ENCODE measurements at regions not wholly inside any gene's neighbourhood (a gene's known extent, or its start where the extent isn't known, plus 50 kb on each side); places are given as distances from the start of the nearest gene placed in this dataset.

DNA sequence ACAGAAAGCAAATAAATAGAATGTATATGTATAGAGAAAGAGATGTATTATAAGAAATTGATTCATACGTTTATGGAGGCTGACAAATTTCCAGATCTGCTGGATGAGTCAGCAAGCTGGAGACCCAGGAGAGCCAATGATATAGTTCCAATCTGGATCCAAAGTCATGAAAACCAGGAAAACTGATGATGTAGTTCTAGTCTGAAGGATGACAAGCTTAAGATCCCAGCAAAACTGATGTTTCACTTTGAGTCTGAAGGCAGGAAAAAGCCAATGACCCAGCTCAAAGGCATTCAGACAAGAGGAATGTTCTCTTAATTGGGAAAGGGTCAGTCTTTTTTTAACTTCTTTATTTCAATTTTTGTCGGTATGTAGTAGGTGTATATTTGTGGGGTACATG lies 102.6 kb downstream of the LHFPL1 start:
- H3K4me3 ChIP-seq (ENCODE audit: low read depth, low read length) = no peak overlapping the region
- TF ChIP-seq, protein P1, sequence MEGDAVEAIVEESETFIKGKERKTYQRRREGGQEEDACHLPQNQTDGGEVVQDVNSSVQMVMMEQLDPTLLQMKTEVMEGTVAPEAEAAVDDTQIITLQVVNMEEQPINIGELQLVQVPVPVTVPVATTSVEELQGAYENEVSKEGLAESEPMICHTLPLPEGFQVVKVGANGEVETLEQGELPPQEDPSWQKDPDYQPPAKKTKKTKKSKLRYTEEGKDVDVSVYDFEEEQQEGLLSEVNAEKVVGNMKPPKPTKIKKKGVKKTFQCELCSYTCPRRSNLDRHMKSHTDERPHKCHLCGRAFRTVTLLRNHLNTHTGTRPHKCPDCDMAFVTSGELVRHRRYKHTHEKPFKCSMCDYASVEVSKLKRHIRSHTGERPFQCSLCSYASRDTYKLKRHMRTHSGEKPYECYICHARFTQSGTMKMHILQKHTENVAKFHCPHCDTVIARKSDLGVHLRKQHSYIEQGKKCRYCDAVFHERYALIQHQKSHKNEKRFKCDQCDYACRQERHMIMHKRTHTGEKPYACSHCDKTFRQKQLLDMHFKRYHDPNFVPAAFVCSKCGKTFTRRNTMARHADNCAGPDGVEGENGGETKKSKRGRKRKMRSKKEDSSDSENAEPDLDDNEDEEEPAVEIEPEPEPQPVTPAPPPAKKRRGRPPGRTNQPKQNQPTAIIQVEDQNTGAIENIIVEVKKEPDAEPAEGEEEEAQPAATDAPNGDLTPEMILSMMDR (IDR thresholded peaks at IDR 0.05; ENCODE audit: insufficient read depth, low read depth, low read length, missing control alignments) = no peak
- DNase-seq (ENCODE audit: low read depth) = no peak

DNA sequence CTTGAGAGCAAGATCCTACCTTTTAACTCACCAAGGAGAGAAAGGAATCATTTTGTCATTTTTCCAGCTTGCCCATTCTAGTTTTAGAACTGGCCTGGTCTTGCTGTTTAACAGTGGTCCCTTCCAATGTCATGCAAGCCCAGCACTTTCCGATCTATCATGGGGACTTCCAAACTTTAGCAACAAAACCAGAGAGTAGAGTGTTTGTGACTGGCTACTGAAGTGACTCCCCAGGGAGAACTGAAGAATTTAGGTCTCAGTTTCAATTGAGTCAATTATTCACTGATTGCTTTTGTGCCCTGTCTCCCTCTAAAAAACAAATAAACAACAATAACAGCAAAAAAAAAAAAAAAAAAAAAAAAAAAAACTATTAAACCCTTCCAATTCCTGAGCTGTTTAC lies 108.3 kb downstream of the LHFPL1 start:
- DNase-seq (ENCODE audit: low read depth) = no peak
- TF ChIP-seq, protein P1 (IDR thresholded peaks at IDR 0.05; ENCODE audit: insufficient read depth, low read depth, low read length, missing control alignments) = no peak
- no peak overlapping the region for H3K4me3 ChIP-seq (ENCODE audit: low read depth, low read length)

DNA sequence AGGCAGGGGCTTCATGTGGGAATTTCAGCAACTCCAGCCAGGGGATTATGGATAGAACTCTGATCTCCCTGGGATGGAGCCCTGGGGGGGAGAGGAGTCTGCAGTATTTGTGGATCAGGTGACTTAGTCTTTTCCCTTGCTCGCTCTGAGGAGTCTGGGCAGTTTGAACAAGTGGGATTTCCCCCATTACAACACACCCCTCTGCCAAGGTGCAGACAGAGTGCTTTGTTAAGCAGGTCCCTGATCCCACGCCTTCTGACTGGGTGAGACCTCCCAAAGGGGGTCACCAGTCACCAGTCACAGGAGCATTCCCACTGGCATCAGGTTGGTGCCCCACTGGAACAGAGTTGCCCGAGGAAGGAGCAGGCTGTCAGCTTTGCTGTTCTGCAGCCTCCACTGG lies 123.9 kb downstream of the LHFPL1 start:
- TF ChIP-seq, protein P1 (IDR thresholded peaks at IDR 0.05; ENCODE audit: insufficient read depth, low read depth, low read length, missing control alignments) = no peak
- H3K4me3 ChIP-seq (ENCODE audit: low read depth, low read length) = no peak overlapping the region
- no peak for DNase-seq (ENCODE audit: low read depth)

DNA sequence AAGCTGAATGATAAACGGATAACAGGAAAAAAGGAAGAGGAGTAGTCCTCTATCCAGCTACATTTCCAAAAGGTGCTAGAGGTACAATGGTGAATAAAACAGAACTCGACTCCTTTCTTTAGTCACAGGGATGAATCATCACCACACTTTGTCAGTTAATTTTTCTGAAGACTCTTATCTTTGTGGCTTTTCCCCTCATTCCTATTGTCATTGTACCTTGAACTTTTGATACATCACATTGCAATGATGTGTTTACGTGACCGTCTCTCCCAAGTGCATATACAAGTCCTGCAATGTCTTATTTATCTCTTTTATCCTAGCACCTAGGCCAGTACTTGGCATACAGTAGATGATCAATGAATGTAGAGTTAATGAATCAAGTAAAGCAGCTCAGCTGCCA lies 134.7 kb downstream of the LHFPL1 start:
- DNase-seq (ENCODE audit: low read depth) = no peak
- TF ChIP-seq, protein P1 (IDR thresholded peaks at IDR 0.05; ENCODE audit: insufficient read depth, low read depth, low read length, missing control alignments) = no peak
- no peak overlapping the region for H3K4me3 ChIP-seq (ENCODE audit: low read depth, low read length)

DNA sequence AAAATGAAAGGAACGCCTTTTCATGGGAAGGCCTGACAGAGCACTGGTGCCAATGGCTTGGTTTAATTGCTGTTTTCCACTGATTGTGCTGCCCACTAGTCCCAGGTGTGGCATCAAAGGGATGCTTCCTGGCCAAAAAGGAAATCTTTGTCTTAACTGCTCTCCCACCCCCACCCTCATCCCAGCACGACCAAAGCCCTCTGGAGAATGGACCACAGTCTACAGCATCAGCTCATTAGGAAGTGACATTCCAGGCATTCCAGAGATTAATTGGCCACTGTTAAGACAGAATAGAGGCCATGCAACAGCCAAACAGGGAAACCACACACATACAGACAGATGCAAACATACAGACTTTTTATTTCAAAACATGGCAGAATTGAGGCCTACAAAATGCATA lies 143.2 kb downstream of the LHFPL1 start:
- TF ChIP-seq, protein P1 (IDR thresholded peaks at IDR 0.05; ENCODE audit: insufficient read depth, low read depth, low read length, missing control alignments) = no peak
- H3K4me3 ChIP-seq (ENCODE audit: low read depth, low read length) = no peak overlapping the region
- no peak for DNase-seq (ENCODE audit: low read depth)

DNA sequence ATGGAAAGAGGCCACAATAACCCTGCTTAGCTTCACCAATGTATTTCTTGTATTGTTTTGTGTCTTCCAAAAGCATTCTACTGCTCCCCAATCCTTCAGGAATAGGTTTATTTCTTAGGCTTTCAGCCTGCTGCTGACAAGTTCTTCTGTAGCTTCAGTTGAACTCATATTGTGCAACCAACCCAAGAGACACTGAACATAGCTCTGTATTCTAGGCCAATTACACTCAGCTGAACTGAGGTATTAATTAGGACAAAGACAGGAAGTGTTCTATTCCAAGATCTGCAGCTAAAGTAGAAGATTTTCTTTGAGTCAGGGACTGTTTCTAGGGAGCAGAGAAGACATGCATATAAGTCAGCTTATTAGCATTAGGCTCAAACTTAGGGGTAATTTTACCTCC lies 151.8 kb downstream of the LHFPL1 start:
- no peak for DNase-seq (ENCODE audit: low read depth)
- TF ChIP-seq, protein P1 (IDR thresholded peaks at IDR 0.05; ENCODE audit: insufficient read depth, low read depth, low read length, missing control alignments) = no peak
- H3K4me3 ChIP-seq (ENCODE audit: low read depth, low read length) = no peak overlapping the region

DNA sequence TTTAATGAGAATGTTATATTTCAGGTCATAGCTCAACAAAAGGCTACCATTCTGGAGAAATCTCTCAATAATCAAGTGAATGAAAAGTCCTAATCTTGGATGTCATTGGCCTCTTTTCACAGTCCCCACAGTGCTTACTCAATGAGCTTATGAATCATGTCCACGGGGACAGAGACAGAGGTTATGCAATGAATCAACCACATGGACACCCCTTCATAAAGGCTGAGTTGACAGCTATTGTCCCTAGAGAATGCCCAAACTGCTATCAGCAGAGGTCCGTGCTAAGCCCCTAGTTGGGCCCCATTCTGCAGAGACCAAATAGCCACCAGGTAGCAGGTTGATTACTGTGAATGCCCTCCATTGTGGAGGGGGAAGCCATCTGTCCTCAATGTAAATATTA lies 158.1 kb downstream of the LHFPL1 start:
- no peak overlapping the region for H3K4me3 ChIP-seq (ENCODE audit: low read depth, low read length)
- DNase-seq (ENCODE audit: low read depth) = no peak
- TF ChIP-seq, protein P1 (IDR thresholded peaks at IDR 0.05; ENCODE audit: insufficient read depth, low read depth, low read length, missing control alignments) = no peak

All from GM12865 (cell line).